ENCODE measurements at regions not wholly inside any gene's neighbourhood (a gene's known extent, or its start where the extent isn't known, plus 50 kb on each side); places are given as distances from the start of the nearest gene placed in this dataset.

- Mint-ChIP-seq H3K36me3 (ENCODE audit: low read depth) (no peaks in the 10 kb centered on the region), H3K27me3 (ENCODE audit: insufficient read depth, low read depth, poor library complexity) (peaks cover 5% of the 10 kb centered on the region), H3K4me1 (peaks cover 4% of the 10 kb centered on the region), H3K4me3 (no peak overlapping the region), H3K9me3 (no peaks in the 10 kb centered on the region), H3K27ac (no peak overlapping the region)
- 0 out of 2 replicates have a peak overlapping the region, but pooled peaks have one; percentile 40 for H2AFZ ChIP-seq
- no peaks in the 10 kb centered on the region for H4K20me1 ChIP-seq (replicated peaks; ENCODE audit: insufficient read depth)
- no peaks in the 10 kb centered on the region for H3F3A ChIP-seq (replicated peaks; ENCODE audit: low read depth)
- no peaks in the 10 kb centered on the region for H3K4me1 ChIP-seq (ENCODE audit: insufficient read depth)
- H3K4me3 ChIP-seq = no peak overlapping the region
- no peak for TF ChIP-seq ZNF462 (CRISPR knock-in tag; IDR thresholded peaks at IDR 0.05)
- no peak for TF ChIP-seq STAT1 (IDR thresholded peaks at IDR 0.05; ENCODE audit: unreplicated experiment)
- TF ChIP-seq REST (IDR thresholded peaks at IDR 0.05; ENCODE audit: unreplicated experiment) = no peak
- TF ChIP-seq POLR2AphosphoS5 (IDR thresholded peaks at IDR 0.05; ENCODE audit: low read depth) = no peak
- no peak for TF ChIP-seq CREB1 (CRISPR knock-in tag; IDR thresholded peaks at IDR 0.05; ENCODE audit: low read depth)
- no peak for TF ChIP-seq ZNF114 (CRISPR knock-in tag; IDR thresholded peaks at IDR 0.05)
- no peak for TF ChIP-seq EZH2phosphoT487 (IDR thresholded peaks at IDR 0.05; ENCODE audit: unreplicated experiment)
- TF ChIP-seq NANOG (IDR thresholded peaks at IDR 0.05; ENCODE audit: borderline replicate concordance) = no peak
- TF ChIP-seq CTCF (conservative IDR thresholded peaks at IDR 0.05; ENCODE audit: low read depth in 2 of 2) = no peak
- no peak for TF ChIP-seq EZH2 (IDR thresholded peaks at IDR 0.05; ENCODE audit: low read depth, unreplicated experiment)
- TF ChIP-seq ETS1 (IDR thresholded peaks at IDR 0.05) = no peak
- TF ChIP-seq ZNF331 (CRISPR knock-in tag; IDR thresholded peaks at IDR 0.05; ENCODE audit: low read depth) = no peak
- no peak for TF ChIP-seq JUNB (IDR thresholded peaks at IDR 0.05; ENCODE audit: unreplicated experiment)
- no peaks in the 10 kb centered on the region for H3K79me2 ChIP-seq (replicated peaks; ENCODE audit: insufficient read depth)
- DNase-seq (ENCODE audit: low spot score) (no peak), ATAC-seq (no peak)
- H3K27ac ChIP-seq (ENCODE audit: low read depth) = no peak overlapping the region
- H3K4me2 ChIP-seq = no peak overlapping the region
- 0 out of 2 replicates have a peak, but pooled peaks cover 3% of the 10 kb centered on the region for H3K9me2 ChIP-seq (ENCODE audit: insufficient read depth)
- no peaks in the 10 kb centered on the region for H3K27me3 ChIP-seq (ENCODE audit: insufficient read depth)
- H3K36me3 ChIP-seq (ENCODE audit: insufficient read depth) = no peaks in the 10 kb centered on the region
Measured at GRCh38 chr6:149265945-149266344, 51.6 kb upstream of the TAB2 start.
